Lower leg skin (tissue), 4 donors: ENCODE measurements at regions not wholly inside any gene's neighbourhood (a gene's known extent, or its start where the extent isn't known, plus 50 kb on each side); places are given as distances from the start of the nearest gene placed in this dataset.

Experiments used
- DNase-seq, 2 donors: peaks; one replicate each; pipeline ENCODE4 v3.0.0-alpha.2; 2019; ENCODE audit warnings: low spot score in 2 of 2
- H3K4me3 ChIP-seq: fragments of 200-600 bp; sonication (generic); 2 replicates; pipeline ENCODE4 v1.5.1; 2017; ENCODE audit warnings: mild to moderate bottlenecking, low read depth; ENCODE audit not compliant: poor library complexity, severe bottlenecking
- CTCF ChIP-seq, 3 donors: fragments of 450-650 bp; IDR thresholded peaks; one replicate each; pipeline ENCODE4 v1.5.1; 2016; ENCODE audit warnings: antibody characterized with exemption in 3 of 3, mild to moderate bottlenecking in 3 of 3, moderate library complexity in 2 of 3
- POLR2A ChIP-seq, 2 donors: fragments of 450-650 bp; IDR thresholded peaks; one replicate each; pipeline ENCODE4 v1.6.1; 2016 to 2017; ENCODE audit warnings: antibody characterized with exemption in 2 of 2, mild to moderate bottlenecking in 1 of 2, moderate library complexity in 1 of 2
- WGBS, 2 donors: methylation state at CpG; one replicate each; pipeline ENCODE4 v1.1.5; 2018; 5-methylcytosine and 5-hydroxymethylcytosine counted together
- intact Hi-C: fragments of 100-400 bp; cut with DNase I; formaldehyde crosslinking; loops from one replicate; pipeline ENCODE4 v1.15.0; 2023; ENCODE audit warnings: low total_unique reads

- H3K4me3 ChIP-seq, result no peak overlapping the region
- intact Hi-C loops, result no loop called here
- TF ChIP-seq CTCF (IDR thresholded peaks at IDR 0.05) (no peak), POLR2A (IDR thresholded peaks at IDR 0.05) (no peak)
- WGBS, 2 donors, result 50 to 55% methylated on average over 19 of the region's 19 CpGs
- no peak for DNase-seq
Measured at GRCh38 chr9:90966480-90967144, 165.0 kb downstream of the SYK start.

DNA sequence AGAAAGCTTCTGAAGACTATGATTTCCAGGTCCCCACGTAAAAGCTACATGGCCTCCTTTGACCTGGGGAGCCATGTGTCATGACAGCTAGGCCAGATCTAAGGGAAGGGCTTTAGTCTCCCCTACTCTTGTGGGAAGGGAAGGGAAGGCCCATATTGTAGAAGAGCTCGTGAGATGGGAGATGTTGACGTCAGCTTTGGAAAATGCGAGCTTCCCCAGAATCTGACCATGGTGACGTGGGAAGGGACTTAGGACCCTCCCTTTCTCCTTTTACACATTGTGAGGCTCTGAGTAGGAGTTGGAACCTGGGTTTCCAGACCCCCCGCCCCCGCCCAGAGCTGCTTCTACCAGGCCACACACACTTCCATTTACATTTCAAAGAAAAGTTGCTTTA, 165.5 kb downstream of the SYK start:
- intact Hi-C loops, result no loop called here
- WGBS, 2 donors, result 90% methylated on average over 7 of the region's 7 CpGs
- TF ChIP-seq POLR2A (IDR thresholded peaks at IDR 0.05) (no peak), CTCF (IDR thresholded peaks at IDR 0.05) (no peak)
- DNase-seq, result no peak
- H3K4me3 ChIP-seq, result no peak overlapping the region

DNA sequence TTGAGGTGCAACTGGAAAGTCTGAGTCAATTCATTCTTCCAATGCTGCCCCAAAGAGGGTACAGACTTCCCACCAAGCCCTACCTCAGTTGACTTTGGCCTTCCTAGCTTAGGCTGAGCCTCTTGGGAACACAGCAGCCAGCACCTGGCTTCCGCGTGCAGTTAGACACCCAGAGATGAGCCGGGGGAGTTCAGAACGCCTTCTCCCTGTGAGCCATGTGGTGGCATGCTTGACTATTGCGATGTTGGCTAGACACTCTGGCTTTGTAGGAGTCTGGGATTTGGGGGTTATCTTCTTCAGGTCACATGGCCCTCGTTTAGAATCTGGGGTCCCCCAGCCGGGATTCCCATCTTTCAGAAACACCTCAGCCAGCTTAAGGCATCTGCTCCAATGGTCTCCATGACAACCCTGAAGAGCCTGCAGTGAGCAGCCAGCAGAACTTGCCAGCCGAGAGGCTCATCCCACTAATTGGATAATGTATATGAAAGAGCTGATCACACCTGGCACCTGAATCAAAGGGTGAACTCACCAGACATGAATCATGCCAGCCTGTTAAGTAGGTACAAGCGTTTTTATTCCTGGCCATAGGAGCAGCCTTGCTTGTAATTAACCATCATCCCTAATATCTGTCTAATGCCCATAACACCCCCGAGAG, 167.5 kb downstream of the SYK start:
- 60 to 68% methylated on average over 8 to 9 of the region's 10 CpGs for WGBS, 2 donors
- intact Hi-C loops, result no loop called here
- no peak for DNase-seq
- no peak overlapping the region for H3K4me3 ChIP-seq
- TF ChIP-seq POLR2A (IDR thresholded peaks at IDR 0.05) (no peak), CTCF (IDR thresholded peaks at IDR 0.05) (no peak)

GRCh38 chr9:90970608-90971007, 169.0 kb downstream of the SYK start:
- TF ChIP-seq POLR2A (IDR thresholded peaks at IDR 0.05) (no peak), CTCF (IDR thresholded peaks at IDR 0.05) (no peak)
- no peak overlapping the region for H3K4me3 ChIP-seq
- WGBS, 2 donors, result 62 to 68% methylated on average over 7 to 9 of the region's 9 CpGs
- peak in 1 of 2 donors; percentile 43 for DNase-seq
- intact Hi-C loops, result no loop called here

- no peak overlapping the region for H3K4me3 ChIP-seq
- 88 to 94% methylated on average over 6 of the region's 6 CpGs for WGBS, 2 donors
- intact Hi-C loops, result no loop called here
- no peak for DNase-seq
- no peak for TF ChIP-seq POLR2A (IDR thresholded peaks at IDR 0.05)
- no peak for TF ChIP-seq CTCF (IDR thresholded peaks at IDR 0.05)
Measured at GRCh38 chr9:90972057-90972456, 170.4 kb downstream of the SYK start.
